Right lobe of liver (tissue), 4 donors: ENCODE measurements at regions not wholly inside any gene's neighbourhood (a gene's known extent, or its start where the extent isn't known, plus 50 kb on each side); places are given as distances from the start of the nearest gene placed in this dataset.
"Not testable (repeated sequence)": the region's sequence is repeated elsewhere in the genome, so short reads cannot be mapped to it uniquely, and the experiment has no call there.

Experiments used
- CTCF ChIP-seq, 4 donors: fragments of 200-600 bp in 3 of 4; fragments of 450-650 bp in 1 of 4; IDR thresholded peaks; one replicate each; pipeline versions ENCODE4 v1.5.1 to v1.8.0; 2016 to 2022; ENCODE audit warnings: antibody characterized with exemption in 4 of 4, mild to moderate bottlenecking in 2 of 4
- POLR2A ChIP-seq: fragments of 450-650 bp; IDR thresholded peaks from one replicate; pipeline ENCODE4 v1.6.1; 2017; ENCODE audit warnings: antibody characterized with exemption, mild to moderate bottlenecking
- donor health status: DM: no; HTN: no; CAD: no.
- donor health status: DM: no; HTN: no; CAD: no.
- donor health status: DM: no; HTN: yes; CAD: no.

GRCh38 chr15:84390324-84390723 lies 154.8 kb downstream of the GOLGA6L4 start:
- TF ChIP-seq CTCF (IDR thresholded peaks at IDR 0.05); POLR2A: not testable (repeated sequence)
